Fibroblast of lung (primary cell): ENCODE measurements at regions not wholly inside any gene's neighbourhood (a gene's known extent, or its start where the extent isn't known, plus 50 kb on each side); places are given as distances from the start of the nearest gene placed in this dataset.

Experiments
- EZH2 ChIP-seq: IDR thresholded peaks from 2 replicates; pipeline ENCODE4 v1.5.1; 2012; ENCODE audit warnings: low read length, control low read depth, mild to moderate bottlenecking; ENCODE audit errors: missing control alignments
- TF ChIP-seq, protein P1 (sequence below), 2 donors: IDR thresholded peaks in 1 of 2; conservative IDR thresholded peaks in 1 of 2; 1 replicate in 1 of 2; 2 replicates in 1 of 2; pipeline ENCODE4 v1.5.1; 2011 to 2012; ENCODE audit warnings: low read length in 2 of 2, control low read depth in 1 of 2, inconsistent platforms in 1 of 2, low read depth in 1 of 2, mild to moderate bottlenecking in 1 of 2

DNA sequence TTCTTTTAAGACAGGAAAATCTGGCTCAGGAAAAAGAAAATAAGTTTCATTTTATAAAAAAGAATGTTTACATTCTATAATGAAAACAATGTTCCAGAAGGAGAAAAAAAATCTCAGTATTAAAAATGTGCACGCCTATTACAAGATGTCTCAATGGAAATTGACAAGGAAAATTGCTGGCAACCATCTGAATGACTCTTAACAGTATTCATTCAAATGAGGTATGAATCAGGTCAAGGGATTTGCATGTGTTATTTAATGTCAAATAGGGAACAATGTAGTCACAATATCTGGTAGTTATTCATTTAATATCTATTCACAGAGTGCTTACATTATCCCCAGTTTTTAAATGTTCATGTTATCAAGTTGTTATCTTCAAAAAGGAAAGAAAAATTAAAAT, 208.4 kb upstream of the TRAM1L1 start:
- TF ChIP-seq, protein P1, sequence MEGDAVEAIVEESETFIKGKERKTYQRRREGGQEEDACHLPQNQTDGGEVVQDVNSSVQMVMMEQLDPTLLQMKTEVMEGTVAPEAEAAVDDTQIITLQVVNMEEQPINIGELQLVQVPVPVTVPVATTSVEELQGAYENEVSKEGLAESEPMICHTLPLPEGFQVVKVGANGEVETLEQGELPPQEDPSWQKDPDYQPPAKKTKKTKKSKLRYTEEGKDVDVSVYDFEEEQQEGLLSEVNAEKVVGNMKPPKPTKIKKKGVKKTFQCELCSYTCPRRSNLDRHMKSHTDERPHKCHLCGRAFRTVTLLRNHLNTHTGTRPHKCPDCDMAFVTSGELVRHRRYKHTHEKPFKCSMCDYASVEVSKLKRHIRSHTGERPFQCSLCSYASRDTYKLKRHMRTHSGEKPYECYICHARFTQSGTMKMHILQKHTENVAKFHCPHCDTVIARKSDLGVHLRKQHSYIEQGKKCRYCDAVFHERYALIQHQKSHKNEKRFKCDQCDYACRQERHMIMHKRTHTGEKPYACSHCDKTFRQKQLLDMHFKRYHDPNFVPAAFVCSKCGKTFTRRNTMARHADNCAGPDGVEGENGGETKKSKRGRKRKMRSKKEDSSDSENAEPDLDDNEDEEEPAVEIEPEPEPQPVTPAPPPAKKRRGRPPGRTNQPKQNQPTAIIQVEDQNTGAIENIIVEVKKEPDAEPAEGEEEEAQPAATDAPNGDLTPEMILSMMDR (conservative IDR thresholded peaks at IDR 0.05 in 1 of 2, IDR thresholded peaks at IDR 0.05 in 1 of 2; ENCODE audit: low read depth in 1 of 2, low read length in 2 of 2) = no peak
- TF ChIP-seq EZH2 = no peak
